A172 (cell line): ENCODE measurements at regions not wholly inside any gene's neighbourhood (a gene's known extent, or its start where the extent isn't known, plus 50 kb on each side); places are given as distances from the start of the nearest gene placed in this dataset.
"Not testable (repeated sequence)": the region's sequence is repeated elsewhere in the genome, so short reads cannot be mapped to it uniquely, and the experiment has no call there.

Experiments used
- DNase-seq: peaks from one replicate; pipeline ENCODE4 v3.0.0-alpha.2; 2015; ENCODE audit warnings: low spot score

- no peak for DNase-seq
Measured at GRCh38 chr6:27190126-27190525, 57.4 kb upstream of the PRSS16 start.

- DNase-seq: not testable (repeated sequence)
Measured at GRCh38 chr6:27194453-27194852, 53.0 kb upstream of the PRSS16 start.

- DNase-seq: not testable (repeated sequence)
Measured at GRCh38 chr6:27195547-27195946, 52.0 kb upstream of the PRSS16 start.
